ENCODE measurements at regions not wholly inside any gene's neighbourhood (a gene's known extent, or its start where the extent isn't known, plus 50 kb on each side); places are given as distances from the start of the nearest gene placed in this dataset.

- Histone ChIP-seq H3K4me1 (ENCODE audit: control insufficient read depth, extremely low read depth, insufficient read depth, low read length) (peaks cover 7% of the 10 kb centered on the region), H3K9me3 (ENCODE audit: control insufficient read depth, insufficient read depth, low read depth, low read length) (no peaks in the 10 kb centered on the region), H3K9ac (ENCODE audit: insufficient read depth, low read length) (no peak overlapping the region), H3K27ac (ENCODE audit: insufficient read depth, low read length) (no peak overlapping the region), H4K20me1 (ENCODE audit: control insufficient read depth, extremely low read depth, insufficient read depth, low read length) (no peaks in the 10 kb centered on the region), H3K4me3 (replicated peaks in 1 of 4; ENCODE audit: control extremely low read depth in 1 of 4, insufficient read depth in 1 of 4, low read depth in 3 of 4, low read length in 4 of 4) (no peak overlapping the region), H3K79me2 (ENCODE audit: control insufficient read depth, insufficient read depth, low read length) (no peaks in the 10 kb centered on the region), H3K27me3 (ENCODE audit: control insufficient read depth, insufficient read depth, low read length) (no peaks in the 10 kb centered on the region), H3K4me2 (ENCODE audit: extremely low read depth, insufficient read depth, low read length) (no peak overlapping the region), H3K36me3 (ENCODE audit: control insufficient read depth, insufficient read depth, low read length) (no peaks in the 10 kb centered on the region), H2AFZ (ENCODE audit: low read length) (no peak overlapping the region)
- DNase-seq (ENCODE audit: low read depth in 2 of 2) = no peak
- TF ChIP-seq CTCF (conservative IDR thresholded peaks at IDR 0.05 in 1 of 2, IDR thresholded peaks at IDR 0.05 in 1 of 2; ENCODE audit: low read depth in 1 of 2, low read length in 2 of 2) (no peak), EZH2 (IDR thresholded peaks at IDR 0.05; ENCODE audit: low read length, missing control alignments) (no peak)
Measured at GRCh38 chr16:73209190-73209589, 161.3 kb upstream of the ZFHX3 start.

- Histone ChIP-seq H3K4me1 (ENCODE audit: control insufficient read depth, extremely low read depth, insufficient read depth, low read length) (peaks cover 8% of the 10 kb centered on the region), H3K4me2 (ENCODE audit: extremely low read depth, insufficient read depth, low read length) (no peak overlapping the region), H3K36me3 (ENCODE audit: control insufficient read depth, insufficient read depth, low read length) (no peaks in the 10 kb centered on the region), H4K20me1 (ENCODE audit: control insufficient read depth, extremely low read depth, insufficient read depth, low read length) (no peaks in the 10 kb centered on the region), H3K27ac (ENCODE audit: insufficient read depth, low read length) (no peak overlapping the region), H3K4me3 (replicated peaks in 1 of 4; ENCODE audit: control extremely low read depth in 1 of 4, insufficient read depth in 1 of 4, low read depth in 3 of 4, low read length in 4 of 4) (no peak overlapping the region), H3K27me3 (ENCODE audit: control insufficient read depth, insufficient read depth, low read length) (no peaks in the 10 kb centered on the region), H3K9ac (ENCODE audit: insufficient read depth, low read length) (no peak overlapping the region), H3K79me2 (ENCODE audit: control insufficient read depth, insufficient read depth, low read length) (no peaks in the 10 kb centered on the region), H3K9me3 (ENCODE audit: control insufficient read depth, insufficient read depth, low read depth, low read length) (no peaks in the 10 kb centered on the region), H2AFZ (ENCODE audit: low read length) (no peak overlapping the region)
- TF ChIP-seq CTCF (conservative IDR thresholded peaks at IDR 0.05 in 1 of 2, IDR thresholded peaks at IDR 0.05 in 1 of 2; ENCODE audit: low read depth in 1 of 2, low read length in 2 of 2) (no peak), EZH2 (IDR thresholded peaks at IDR 0.05; ENCODE audit: low read length, missing control alignments) (no peak)
- DNase-seq (ENCODE audit: low read depth in 2 of 2) = no peak
Measured at GRCh38 chr16:73206151-73206707, 158.3 kb upstream of the ZFHX3 start.

DNA sequence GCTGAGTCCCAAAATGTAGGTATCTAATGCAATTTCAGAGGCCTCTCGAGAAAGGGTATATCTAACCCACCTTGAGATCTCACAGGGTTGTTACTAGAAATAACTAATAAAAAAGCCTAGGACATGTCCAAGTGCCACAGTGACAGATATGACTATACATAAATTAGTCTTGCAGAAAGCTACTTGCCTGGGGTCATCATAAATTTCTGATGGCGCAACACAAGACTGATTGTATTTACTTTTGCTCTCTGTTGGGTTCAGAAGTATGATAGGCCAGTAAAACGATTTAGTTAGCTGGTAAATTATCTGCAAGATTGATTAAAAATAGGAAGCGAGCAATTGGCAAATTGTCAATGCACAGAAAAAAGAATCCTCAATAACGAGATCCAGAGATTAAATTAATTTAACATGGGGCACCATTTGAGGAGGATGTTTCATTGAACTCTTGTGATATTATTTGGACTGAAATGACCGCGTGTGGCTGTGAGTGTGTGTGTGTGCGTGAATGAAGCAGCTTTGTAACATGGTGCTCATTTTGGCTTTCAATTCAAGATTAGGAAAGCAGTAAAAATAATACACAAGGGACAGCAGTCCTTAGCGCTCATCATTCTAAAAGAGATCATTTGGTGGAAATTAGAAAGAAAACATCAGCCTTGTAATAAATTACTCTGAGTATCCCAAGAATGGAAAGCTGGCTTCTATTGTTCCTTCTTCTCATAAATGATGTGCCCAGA is 157.4 kb upstream of the ZFHX3 start:
- no peaks in the 10 kb centered on the region for H3K79me2 ChIP-seq (ENCODE audit: control insufficient read depth, insufficient read depth, low read length)
- no peak for DNase-seq (ENCODE audit: low read depth in 2 of 2)
- no peaks in the 10 kb centered on the region for H4K20me1 ChIP-seq (ENCODE audit: control insufficient read depth, extremely low read depth, insufficient read depth, low read length)
- TF ChIP-seq EZH2 (IDR thresholded peaks at IDR 0.05; ENCODE audit: low read length, missing control alignments) (no peak), CTCF (conservative IDR thresholded peaks at IDR 0.05 in 1 of 2, IDR thresholded peaks at IDR 0.05 in 1 of 2; ENCODE audit: low read depth in 1 of 2, low read length in 2 of 2) (no peak)
- no peak overlapping the region for H3K9ac ChIP-seq (ENCODE audit: insufficient read depth, low read length)
- H2AFZ ChIP-seq (ENCODE audit: low read length) = no peak overlapping the region
- no peaks in the 10 kb centered on the region for H3K27me3 ChIP-seq (ENCODE audit: control insufficient read depth, insufficient read depth, low read length)
- H3K4me1 ChIP-seq (ENCODE audit: control insufficient read depth, extremely low read depth, insufficient read depth, low read length) = peaks cover 8% of the 10 kb centered on the region
- H3K27ac ChIP-seq (ENCODE audit: insufficient read depth, low read length) = no peak overlapping the region
- H3K36me3 ChIP-seq (ENCODE audit: control insufficient read depth, insufficient read depth, low read length) = no peaks in the 10 kb centered on the region
- no peaks in the 10 kb centered on the region for H3K9me3 ChIP-seq (ENCODE audit: control insufficient read depth, insufficient read depth, low read depth, low read length)
- no peak overlapping the region for H3K4me3 ChIP-seq (replicated peaks in 1 of 4; ENCODE audit: control extremely low read depth in 1 of 4, insufficient read depth in 1 of 4, low read depth in 3 of 4, low read length in 4 of 4)
- no peak overlapping the region for H3K4me2 ChIP-seq (ENCODE audit: extremely low read depth, insufficient read depth, low read length)

All from fibroblast of lung (primary cell).